Ovary (tissue), 3 donors: ENCODE measurements at regions not wholly inside any gene's neighbourhood (a gene's known extent, or its start where the extent isn't known, plus 50 kb on each side); places are given as distances from the start of the nearest gene placed in this dataset.

Experiments used
- CTCF ChIP-seq, 3 donors: fragments of 450-650 bp in 2 of 3; fragments of 200-600 bp in 1 of 3; IDR thresholded peaks; one replicate each; pipeline versions ENCODE4 v1.5.1 to v1.8.0; 2016 to 2022; ENCODE audit warnings: antibody characterized with exemption in 3 of 3, mild to moderate bottlenecking in 1 of 3
- POLR2A ChIP-seq: fragments of 450-650 bp; IDR thresholded peaks from one replicate; pipeline ENCODE4 v1.6.1; 2017; ENCODE audit warnings: antibody characterized with exemption, mild to moderate bottlenecking, moderate library complexity
- donor health status: DM: no; HTN: no; CAD: no.

- TF ChIP-seq CTCF (IDR thresholded peaks at IDR 0.05) (no peak), POLR2A (no peak)
Observed at GRCh38 chr6:147983581-147984366, 358.9 kb upstream of the SASH1 start.
